Activated naive CD4-positive, alpha-beta T cell treated with anti-CD3 and anti-CD28 coated beads, Interleukin-2, amount 10 ng/mL, durations not matched to agents 7 days and 5 days (primary cell): ENCODE measurements at regions not wholly inside any gene's neighbourhood (a gene's known extent, or its start where the extent isn't known, plus 50 kb on each side); places are given as distances from the start of the nearest gene placed in this dataset.

Source experiments
- CTCF ChIA-PET: fragments of 350-600 bp; sonication (Branson Sonifier 250); formaldehyde crosslinking; loops from one replicate; lab custom pipeline; 2021; ENCODE audit warnings: antibody characterized with exemption; lab: Charles Lee
- DNase-seq: peaks from one replicate; pipeline ENCODE4 v3.0.0-alpha.2; 2020
- H3K27ac Mint-ChIP-seq: one replicate; pipeline ENCODE4 v1.8.0; 2021; ENCODE audit warnings: mild to moderate bottlenecking, moderate library complexity, mixed read lengths
- H3K27me3 Mint-ChIP-seq: one replicate; pipeline ENCODE4 v1.8.0; 2021; ENCODE audit warnings: mild to moderate bottlenecking, mixed read lengths
- H3K36me3 Mint-ChIP-seq: one replicate; pipeline ENCODE4 v1.8.0; 2021; ENCODE audit warnings: mixed read lengths
- H3K4me1 Mint-ChIP-seq: one replicate; pipeline ENCODE4 v1.8.0; 2021; ENCODE audit warnings: mixed read lengths
- H3K4me3 Mint-ChIP-seq: one replicate; pipeline ENCODE4 v1.8.0; 2021; ENCODE audit warnings: mild to moderate bottlenecking, moderate library complexity, mixed read lengths
- H3K9me3 Mint-ChIP-seq: one replicate; pipeline ENCODE4 v1.8.0; 2021; ENCODE audit warnings: mixed read lengths

DNA sequence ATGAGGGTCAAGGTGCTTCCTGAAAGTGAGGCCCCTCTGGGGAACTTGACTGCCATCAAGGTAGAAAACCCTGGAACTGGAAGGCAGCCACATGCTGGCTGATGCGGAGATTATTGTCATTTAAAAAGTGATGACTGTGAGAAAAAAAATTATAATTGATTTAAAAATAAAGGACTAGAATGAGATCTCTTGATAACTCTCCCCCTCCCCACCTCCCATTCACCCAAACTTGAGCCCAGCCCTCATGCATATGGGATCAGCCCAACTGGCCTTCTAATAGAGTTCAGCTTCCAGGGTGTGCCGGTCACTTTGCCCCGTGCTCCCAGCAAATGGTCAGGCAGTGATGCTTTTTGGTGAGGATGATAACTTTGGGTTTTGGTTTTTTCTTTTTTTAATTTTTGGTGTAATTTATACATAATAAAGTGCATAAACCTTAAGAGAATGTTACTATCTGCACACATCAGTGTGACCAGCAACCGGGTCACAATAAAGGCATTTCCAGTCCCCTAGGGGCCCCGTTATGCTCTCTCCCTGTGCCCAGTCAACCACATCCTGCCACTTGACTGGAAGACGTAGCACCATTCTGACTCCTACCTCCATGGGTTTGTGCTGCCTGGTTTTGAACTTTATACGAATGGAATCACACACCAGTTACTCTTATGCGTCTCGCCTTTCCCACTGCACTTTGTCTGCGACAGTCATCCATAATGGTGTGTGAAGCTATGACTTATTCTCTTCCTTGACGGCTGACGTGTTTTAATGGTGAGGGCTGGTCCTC is 187.9 kb downstream of the USP12 start:
- no peak overlapping the region for H3K4me3 Mint-ChIP-seq
- no peaks in the 10 kb centered on the region for H3K36me3 Mint-ChIP-seq
- H3K27me3 Mint-ChIP-seq: peaks cover 6% of the 10 kb centered on the region
- DNase-seq: no peak
- H3K9me3 Mint-ChIP-seq: no peaks in the 10 kb centered on the region
- H3K27ac Mint-ChIP-seq: no peak overlapping the region
- CTCF ChIA-PET: interaction anchor here (1.4 to 5.5 kb wide), 5 partner anchors 8 to 843 kb away, joined by 4 to 22 read pairs (median 7); no protein-coding TSS in a partner anchor
- peaks cover 3% of the 10 kb centered on the region for H3K4me1 Mint-ChIP-seq

- peaks cover 3% of the 10 kb centered on the region for H3K27me3 Mint-ChIP-seq
- no peaks in the 10 kb centered on the region for H3K36me3 Mint-ChIP-seq
- no peaks in the 10 kb centered on the region for H3K9me3 Mint-ChIP-seq
- CTCF ChIA-PET: interaction anchor here (0.7 to 1.3 kb wide), 2 partner anchors 359 to 565 kb away, joined by 3 to 4 read pairs; no protein-coding TSS in a partner anchor
- no peak overlapping the region for H3K27ac Mint-ChIP-seq
- no peak overlapping the region for H3K4me3 Mint-ChIP-seq
- DNase-seq: no peak
- peaks cover 3% of the 10 kb centered on the region for H3K4me1 Mint-ChIP-seq
Measured at GRCh38 chr13:26980099-26981031, 191.2 kb downstream of the USP12 start.

GRCh38 chr13:26979334-26979733 is 192.3 kb downstream of the USP12 start:
- CTCF ChIA-PET: interaction anchor here (1.0 to 1.5 kb wide), 2 partner anchors 33 to 847 kb away, joined by 3 read pairs; no protein-coding TSS in a partner anchor
- H3K27me3 Mint-ChIP-seq: peaks cover 3% of the 10 kb centered on the region

DNA sequence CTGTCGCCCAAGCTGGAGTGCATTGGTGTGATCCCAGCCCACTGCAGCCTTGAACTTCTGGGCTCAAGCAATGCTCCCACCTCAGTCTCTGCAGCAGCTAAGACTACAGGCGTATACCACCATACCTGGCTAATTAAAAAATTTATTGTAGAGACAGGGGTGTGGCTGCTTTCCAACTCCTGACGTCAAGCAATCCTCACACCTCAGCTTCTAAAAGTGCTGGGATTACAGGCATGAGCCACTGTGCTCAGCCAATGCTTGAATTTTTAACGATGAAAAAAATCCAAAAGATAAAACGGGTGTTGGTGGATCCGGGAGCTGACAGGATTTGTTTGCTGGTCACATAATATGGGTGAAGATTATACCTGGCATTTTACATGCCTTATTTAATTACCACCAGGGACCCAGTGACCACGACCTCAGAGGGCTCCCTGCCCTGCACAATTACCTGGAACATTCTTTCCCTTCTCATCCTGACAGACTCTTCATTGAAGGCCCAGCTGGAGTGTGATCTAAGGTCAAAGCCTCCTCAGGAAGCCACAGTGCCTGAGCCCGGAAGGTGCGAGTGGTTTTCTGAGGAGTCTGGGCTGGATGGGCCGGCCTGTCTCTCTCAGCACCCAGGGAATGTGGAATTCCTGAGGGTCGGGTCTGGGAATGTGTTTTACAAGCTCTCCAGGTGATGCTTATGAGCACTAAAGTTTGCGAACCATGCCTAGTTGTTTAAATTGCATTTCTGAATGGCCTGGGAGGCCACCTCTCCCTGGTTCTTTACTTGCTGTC is 193.3 kb downstream of the USP12 start:
- peaks cover 3% of the 10 kb centered on the region for H3K27me3 Mint-ChIP-seq
- H3K36me3 Mint-ChIP-seq: no peaks in the 10 kb centered on the region
- no peak overlapping the region for H3K4me3 Mint-ChIP-seq
- no peaks in the 10 kb centered on the region for H3K4me1 Mint-ChIP-seq
- H3K27ac Mint-ChIP-seq: no peak overlapping the region
- DNase-seq: no peak
- peaks cover 1% of the 10 kb centered on the region for H3K9me3 Mint-ChIP-seq
- CTCF ChIA-PET: interaction anchor here (1.0 to 1.5 kb wide), 3 partner anchors 32 to 848 kb away, joined by 3 to 6 read pairs (median 3); no protein-coding TSS in a partner anchor

More at GRCh38 chr13:26979334-26979733, 192.3 kb downstream of the USP12 start:
- Mint-ChIP-seq H3K4me3 (no peak overlapping the region), H3K36me3 (no peaks in the 10 kb centered on the region), H3K27ac (no peak overlapping the region), H3K9me3 (no peaks in the 10 kb centered on the region), H3K4me1 (peaks cover 3% of the 10 kb centered on the region)
- no peak for DNase-seq

- peaks cover 4% of the 10 kb centered on the region for H3K9me3 Mint-ChIP-seq
- no peak overlapping the region for H3K4me3 Mint-ChIP-seq
- CTCF ChIA-PET: interaction anchor here (1.4 kb wide), 1 partner anchor 385 kb away, joined by 6 read pairs; no protein-coding TSS in a partner anchor
- H3K36me3 Mint-ChIP-seq: no peaks in the 10 kb centered on the region
- no peak for DNase-seq
- peaks cover 3% of the 10 kb centered on the region for H3K27me3 Mint-ChIP-seq
- H3K4me1 Mint-ChIP-seq: no peaks in the 10 kb centered on the region
- H3K27ac Mint-ChIP-seq: no peak overlapping the region
Measured at GRCh38 chr13:26977541-26977940, 194.1 kb downstream of the USP12 start.

- Mint-ChIP-seq H3K36me3 (no peaks in the 10 kb centered on the region), H3K27ac (no peak overlapping the region), H3K4me1 (no peaks in the 10 kb centered on the region), H3K9me3 (peaks cover 4% of the 10 kb centered on the region), H3K4me3 (no peak overlapping the region), H3K27me3 (peaks cover 3% of the 10 kb centered on the region)
- no peak for DNase-seq
- CTCF ChIA-PET: no interaction called here
Measured at GRCh38 chr13:26976313-26976712, 195.3 kb downstream of the USP12 start.

DNA sequence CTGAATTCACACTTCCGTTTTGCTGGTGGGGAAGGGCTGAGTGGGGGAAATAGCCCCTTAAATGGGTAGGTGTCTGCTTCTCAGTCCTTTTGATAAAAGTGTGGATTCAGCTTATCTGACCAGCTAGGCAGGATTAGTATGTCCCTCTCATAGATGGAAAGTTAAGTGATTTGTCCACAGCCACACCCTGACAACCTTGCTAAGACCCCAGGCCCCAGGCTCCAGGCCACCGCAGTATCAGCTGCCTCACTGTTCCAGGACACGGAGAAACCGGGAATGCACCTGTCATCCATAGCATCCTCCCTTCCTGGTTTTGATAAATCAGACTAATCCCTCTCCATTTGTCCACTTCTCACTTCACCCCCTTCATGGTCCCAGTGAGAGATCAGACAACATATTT is 197.7 kb downstream of the USP12 start:
- CTCF ChIA-PET: no interaction called here
- H3K4me1 Mint-ChIP-seq: no peaks in the 10 kb centered on the region
- H3K27ac Mint-ChIP-seq: no peak overlapping the region
- H3K36me3 Mint-ChIP-seq: no peaks in the 10 kb centered on the region
- H3K9me3 Mint-ChIP-seq: peaks cover 4% of the 10 kb centered on the region
- no peaks in the 10 kb centered on the region for H3K27me3 Mint-ChIP-seq
- H3K4me3 Mint-ChIP-seq: no peak overlapping the region
- no peak for DNase-seq

DNA sequence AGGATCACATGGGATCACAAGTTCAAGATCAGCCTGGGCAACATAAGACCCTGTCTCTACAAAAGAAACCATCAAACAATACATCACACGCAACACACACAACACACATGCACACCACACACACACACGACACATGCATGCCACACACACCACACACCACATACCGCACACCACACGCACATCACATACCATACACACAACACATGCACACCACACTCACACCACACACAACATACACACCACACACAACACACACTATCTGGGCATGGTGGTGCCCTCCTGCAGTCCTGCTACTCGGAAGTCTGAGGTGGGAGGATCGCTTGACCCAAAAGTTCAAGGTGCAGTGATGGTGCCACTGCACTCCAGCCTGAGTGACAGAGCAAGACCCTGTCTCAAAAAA is 198.3 kb downstream of the USP12 start:
- CTCF ChIA-PET: interaction anchor here (0.6 to 3.1 kb wide), 3 partner anchors 13 to 380 kb away, joined by 3 to 22 read pairs (median 3); no protein-coding TSS in a partner anchor
- Mint-ChIP-seq H3K4me1 (no peaks in the 10 kb centered on the region), H3K27ac (no peak overlapping the region), H3K9me3 (peaks cover 4% of the 10 kb centered on the region), H3K36me3 (no peaks in the 10 kb centered on the region), H3K4me3 (no peak overlapping the region), H3K27me3 (no peaks in the 10 kb centered on the region)
- DNase-seq: no peak

- Mint-ChIP-seq H3K36me3 (no peaks in the 10 kb centered on the region), H3K27me3 (no peaks in the 10 kb centered on the region), H3K27ac (peak overlapping the region; percentile 63), H3K4me3 (no peak overlapping the region), H3K9me3 (peaks cover 4% of the 10 kb centered on the region), H3K4me1 (no peaks in the 10 kb centered on the region)
- CTCF ChIA-PET: interaction anchor here (0.6 to 3.1 kb wide), 7 partner anchors 14 to 403 kb away, joined by 3 to 22 read pairs (median 3); no protein-coding TSS in a partner anchor
- DNase-seq: peak; percentile 53
Measured at GRCh38 chr13:26971990-26972887, 199.4 kb downstream of the USP12 start.

DNA sequence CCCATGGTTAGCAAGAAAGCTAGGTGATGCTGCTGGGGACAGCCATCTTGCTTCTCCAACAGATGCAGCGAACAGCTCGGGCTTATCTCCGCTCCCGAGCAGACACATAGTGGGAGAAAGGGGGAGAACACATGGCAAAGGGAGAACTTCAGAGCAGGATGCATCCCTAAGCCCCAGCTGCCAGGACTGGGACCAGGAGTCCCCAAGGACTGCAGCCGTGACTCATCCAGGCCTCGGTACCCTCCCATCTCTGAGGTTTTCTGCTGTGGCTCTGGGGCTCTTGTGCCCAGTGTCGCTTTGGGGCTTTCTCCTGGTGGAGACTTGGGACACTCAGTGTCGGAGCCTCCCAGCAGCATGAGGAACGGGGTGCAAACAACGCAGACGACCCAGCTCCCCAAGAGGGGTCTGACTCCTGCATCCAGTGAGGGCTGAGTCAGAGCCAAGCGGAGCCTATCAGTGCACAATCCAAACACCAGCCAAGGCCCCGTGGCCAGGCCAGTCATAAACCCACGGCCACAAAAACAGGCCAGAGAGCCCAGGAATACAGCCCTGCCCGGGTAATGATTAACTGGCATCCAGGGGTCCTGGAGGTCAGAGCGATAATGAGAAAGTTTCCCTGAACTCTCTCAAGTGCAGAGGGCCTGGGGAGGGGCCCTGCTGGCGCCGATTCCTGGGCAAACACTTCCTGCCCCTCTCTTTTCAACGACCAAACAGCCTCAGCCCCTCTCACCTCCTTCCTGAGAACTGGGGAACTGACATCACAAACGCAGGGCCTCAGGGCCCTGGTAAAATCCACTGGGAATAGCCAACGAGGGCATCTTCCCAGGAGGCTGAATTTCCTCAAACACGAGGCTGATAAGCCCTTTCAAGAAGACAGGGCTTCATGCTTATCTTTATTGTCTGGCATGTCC is 202.9 kb downstream of the USP12 start:
- CTCF ChIA-PET: no interaction called here
- Mint-ChIP-seq H3K4me3 (no peak overlapping the region), H3K27me3 (no peaks in the 10 kb centered on the region), H3K36me3 (no peaks in the 10 kb centered on the region), H3K4me1 (no peaks in the 10 kb centered on the region), H3K27ac (no peak overlapping the region), H3K9me3 (peaks cover 4% of the 10 kb centered on the region)
- DNase-seq: no peak

DNA sequence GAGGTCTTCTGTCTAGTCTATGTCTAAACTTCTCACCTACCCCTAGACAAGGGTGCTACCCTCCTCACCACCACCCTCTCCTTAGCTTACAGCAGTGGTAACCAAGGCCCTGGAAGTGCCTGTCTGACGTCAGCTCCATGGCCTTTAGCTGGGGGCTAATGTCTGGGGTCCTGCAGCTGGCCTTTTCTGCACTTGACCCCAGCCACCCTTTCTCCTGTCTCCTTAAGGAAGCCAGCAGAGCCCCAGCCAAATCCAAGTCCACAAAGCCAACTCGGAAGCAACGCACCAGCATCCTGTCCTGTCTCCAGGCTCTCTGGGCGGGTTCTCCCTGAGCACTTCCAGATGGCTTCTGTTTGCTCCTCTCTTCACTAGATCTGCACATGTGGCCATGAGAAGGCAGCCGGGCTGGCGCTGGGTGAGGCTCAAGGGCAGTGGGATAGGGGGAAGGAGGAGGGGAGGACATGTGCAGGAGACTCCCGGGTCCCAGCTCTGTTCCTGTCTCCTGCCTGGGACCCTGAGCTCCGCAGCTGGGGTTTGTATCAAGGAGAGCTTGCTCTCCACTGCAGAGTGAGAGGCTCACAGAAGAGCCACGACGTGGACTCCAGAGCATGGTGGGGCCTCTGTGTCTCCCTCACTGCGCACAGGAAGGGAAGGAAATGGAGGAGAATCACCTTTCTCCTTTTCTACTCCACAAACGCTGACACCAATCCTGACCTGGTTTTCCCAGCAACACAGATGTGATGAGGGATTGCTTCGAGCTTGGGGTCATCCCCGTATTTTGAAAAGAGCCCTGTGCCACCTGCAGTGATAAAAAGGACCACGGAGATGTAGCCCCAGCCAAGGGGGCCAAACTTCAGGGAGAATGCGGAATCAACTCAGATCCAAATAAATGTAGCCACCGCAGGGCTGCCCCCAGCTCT is 204.2 kb downstream of the USP12 start:
- Mint-ChIP-seq H3K27me3 (no peaks in the 10 kb centered on the region), H3K4me3 (no peak overlapping the region), H3K4me1 (no peaks in the 10 kb centered on the region), H3K9me3 (no peaks in the 10 kb centered on the region), H3K36me3 (no peaks in the 10 kb centered on the region), H3K27ac (no peak overlapping the region)
- CTCF ChIA-PET: interaction anchor here (1.1 kb wide), 1 partner anchor 391 kb away, joined by 5 read pairs; no protein-coding TSS in a partner anchor
- DNase-seq: no peak
